Activated CD4-positive, alpha-beta T cell treated with anti-CD3 and anti-CD28 coated beads, Interleukin-2, Interleukin-6, amounts not matched to agents 100 ng/mL and 50 ng/mL, durations not matched to agents 16 hours and 8 hours (primary cell): ENCODE measurements at regions not wholly inside any gene's neighbourhood (a gene's known extent, or its start where the extent isn't known, plus 50 kb on each side); places are given as distances from the start of the nearest gene placed in this dataset.

Experiments
- DNase-seq: peaks from one replicate; pipeline ENCODE4 v3.0.0-alpha.2; 2020

DNA sequence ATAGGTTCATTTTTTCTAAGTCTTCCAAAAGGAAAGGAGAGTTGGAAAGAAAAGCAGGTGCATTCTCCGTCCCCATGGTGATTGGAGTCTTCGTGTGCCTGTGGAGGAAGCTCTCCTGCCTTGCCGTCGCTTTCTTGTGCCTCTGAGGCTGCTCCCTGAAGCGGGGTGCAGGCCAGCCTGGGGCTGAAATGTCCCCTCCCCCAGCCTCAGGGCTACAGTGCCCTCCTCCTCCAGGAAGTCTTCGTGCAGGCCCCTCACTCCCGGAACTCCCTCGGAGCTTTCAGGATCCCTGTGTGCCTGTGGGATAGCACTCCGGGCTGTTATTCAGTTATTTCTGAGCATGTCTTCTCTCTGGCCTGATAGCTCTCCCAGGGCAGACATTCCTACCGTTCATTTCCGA, 569.2 kb downstream of the VRK1 start:
- no peak for DNase-seq

DNA sequence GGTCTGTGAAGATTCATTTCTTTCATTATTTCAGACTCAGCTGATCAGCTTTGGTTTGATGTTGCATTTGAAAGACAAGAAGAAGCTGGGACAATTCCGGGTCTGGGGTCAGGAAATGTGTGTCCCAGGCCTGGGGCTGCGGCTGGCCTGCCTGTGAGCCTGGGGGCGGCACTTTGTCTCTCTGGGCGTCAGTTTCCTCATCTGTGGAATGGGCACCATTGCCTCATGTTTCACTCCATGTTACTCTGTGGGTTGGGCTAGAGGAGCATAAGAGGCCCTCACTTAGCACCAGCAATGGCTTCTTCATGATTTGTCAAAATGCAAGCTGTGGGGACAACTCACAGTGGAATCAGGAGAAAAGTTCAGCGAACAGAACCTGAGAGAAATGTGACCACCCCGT, 570.1 kb downstream of the VRK1 start:
- no peak for DNase-seq

DNA sequence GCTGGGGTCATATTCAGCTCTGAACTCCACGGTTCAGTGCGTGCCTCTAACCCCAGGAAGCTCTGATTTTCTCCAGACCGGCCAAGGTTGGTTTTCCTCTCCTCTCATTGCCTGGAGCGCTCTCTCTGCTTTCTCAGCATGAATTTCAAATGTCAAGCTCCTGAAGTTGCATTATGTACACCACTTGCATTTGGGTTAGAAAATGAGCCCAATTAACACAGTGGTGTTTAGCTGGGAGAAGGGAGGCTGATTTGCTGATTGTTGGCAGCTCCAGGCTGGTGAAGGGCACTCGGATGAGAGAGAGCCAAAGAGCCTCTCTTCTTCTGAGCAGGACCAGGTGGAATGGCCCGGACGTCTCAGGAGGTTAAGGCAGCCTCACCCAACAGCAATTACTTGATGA, 570.9 kb downstream of the VRK1 start:
- no peak for DNase-seq

DNA sequence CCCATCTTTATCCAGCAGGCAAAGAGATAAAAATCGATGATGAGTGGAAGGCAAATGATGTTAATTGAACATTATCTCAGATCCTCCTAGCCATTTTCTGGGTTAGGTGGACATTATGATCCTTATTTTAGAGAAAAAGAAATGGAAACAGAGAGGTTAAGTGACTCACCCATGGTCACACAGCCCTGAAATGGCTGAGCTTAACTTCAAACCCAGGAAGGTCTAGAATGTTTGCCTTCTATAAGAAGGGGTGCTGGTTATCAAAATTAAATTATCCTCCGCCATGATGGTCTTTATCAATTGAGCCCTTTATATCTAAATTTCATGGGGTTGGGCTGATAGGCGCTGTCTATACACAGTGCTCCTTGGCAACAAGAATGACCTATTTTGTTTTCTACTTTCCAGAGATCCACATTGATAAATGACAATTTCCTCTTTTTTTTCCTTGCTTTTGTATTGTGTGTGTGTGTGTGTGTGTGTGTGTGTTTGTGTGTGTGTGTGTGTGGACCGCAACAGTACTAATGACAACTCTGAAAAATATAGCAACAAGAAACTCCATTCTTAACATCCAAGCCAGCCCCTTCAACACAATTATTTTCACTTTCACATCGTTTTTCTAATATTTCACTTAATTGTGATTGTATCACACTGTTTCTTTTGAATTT, 571.9 kb downstream of the VRK1 start:
- no peak for DNase-seq

DNA sequence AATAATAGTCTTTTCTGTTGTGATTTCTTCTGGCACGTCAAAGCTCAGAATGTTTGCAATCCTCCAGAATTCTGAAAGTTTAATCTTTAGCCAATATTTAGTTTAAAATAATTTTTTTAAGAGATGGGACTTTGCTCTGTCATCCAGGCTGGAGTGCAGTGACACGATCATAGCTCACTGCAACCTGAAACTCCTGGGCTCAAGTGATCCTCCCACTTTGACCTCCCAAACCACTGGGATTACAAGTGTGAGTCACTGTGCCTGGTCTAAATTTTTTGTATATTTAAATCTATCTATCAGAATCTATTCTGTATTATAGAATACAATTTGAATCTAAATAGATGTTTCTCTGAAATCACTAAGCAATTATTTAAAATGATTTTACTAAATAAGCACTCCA, 572.7 kb downstream of the VRK1 start:
- DNase-seq, result no peak

DNA sequence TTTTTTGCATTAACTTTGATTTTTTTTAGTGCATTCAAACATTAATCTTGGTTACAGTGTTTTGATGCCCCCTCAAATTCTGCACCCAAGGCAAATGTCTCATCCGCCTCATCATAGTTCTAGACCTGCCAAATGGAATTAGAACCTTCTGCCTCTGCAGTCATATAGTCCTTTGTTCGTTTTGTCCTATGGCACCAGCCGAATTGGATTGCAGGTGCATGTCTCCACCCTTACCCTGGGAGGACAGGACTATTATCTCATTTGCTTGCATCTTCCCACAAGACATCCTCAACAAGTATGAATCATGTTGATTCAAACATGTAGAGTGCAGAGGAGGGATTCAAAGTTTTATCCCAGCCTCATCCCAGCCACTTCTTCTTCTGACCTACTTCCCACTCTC, 579.1 kb downstream of the VRK1 start:
- DNase-seq, result no peak

DNA sequence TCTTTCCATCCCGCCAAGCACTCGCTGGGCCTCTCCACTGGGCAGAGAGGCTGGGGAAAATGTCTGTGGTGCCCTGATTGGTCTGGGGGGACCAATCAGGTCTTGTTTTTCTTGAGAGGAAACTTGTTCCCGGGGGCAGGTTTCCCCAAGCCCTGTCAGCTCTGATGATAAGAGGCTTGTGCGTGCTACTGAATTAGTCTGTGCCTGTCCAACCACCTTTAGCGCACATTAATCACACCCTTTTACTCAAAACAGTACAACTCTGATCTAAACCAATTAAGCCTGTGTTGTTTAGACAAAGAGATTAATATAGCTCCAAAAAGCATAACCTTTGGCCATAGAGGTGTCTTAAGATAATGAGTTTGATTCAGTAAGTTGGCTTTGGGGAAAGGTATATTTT, 580.4 kb downstream of the VRK1 start:
- no peak for DNase-seq

DNA sequence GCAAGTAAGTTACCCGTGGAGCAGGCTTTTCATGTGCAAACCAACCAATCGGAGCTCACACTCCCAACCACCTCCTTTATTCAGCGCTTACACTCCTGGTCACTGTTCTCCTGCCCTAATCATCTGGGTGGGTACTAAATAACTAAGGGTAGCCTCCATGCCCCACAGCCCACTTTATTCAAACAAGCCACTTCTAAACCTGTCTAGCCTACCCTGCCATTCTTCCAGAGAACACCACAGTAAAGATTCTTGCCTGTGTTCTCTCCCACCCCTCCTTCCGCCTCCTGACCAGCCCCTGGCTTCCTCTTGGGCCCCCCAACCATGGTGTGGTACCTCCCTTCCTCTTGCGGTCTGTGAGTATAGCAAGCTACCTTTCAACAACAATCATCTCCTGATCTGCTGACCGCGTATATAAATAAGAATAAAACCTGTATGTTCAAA, 581.9 kb downstream of the VRK1 start:
- peak; percentile 23 for DNase-seq

DNA sequence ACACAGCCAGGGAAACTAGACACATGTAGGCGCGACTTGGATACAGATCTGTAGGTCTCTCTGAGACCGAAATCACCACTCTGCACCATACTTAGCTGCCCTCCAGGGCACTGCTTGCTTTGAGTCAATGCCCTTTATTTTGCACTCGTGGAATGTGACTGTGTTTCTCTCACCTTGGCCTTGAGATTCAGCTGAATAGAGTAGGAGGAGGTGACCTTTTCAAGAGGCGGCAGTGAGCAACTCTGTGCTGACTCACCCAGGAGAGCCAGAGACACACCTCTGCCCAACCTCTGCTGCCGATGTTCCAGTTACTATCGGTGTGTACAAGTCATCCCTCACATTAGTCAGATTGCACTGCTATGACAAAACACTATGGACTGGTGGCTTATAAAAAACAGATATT, 583.4 kb downstream of the VRK1 start:
- peak; percentile 59 for DNase-seq

DNA sequence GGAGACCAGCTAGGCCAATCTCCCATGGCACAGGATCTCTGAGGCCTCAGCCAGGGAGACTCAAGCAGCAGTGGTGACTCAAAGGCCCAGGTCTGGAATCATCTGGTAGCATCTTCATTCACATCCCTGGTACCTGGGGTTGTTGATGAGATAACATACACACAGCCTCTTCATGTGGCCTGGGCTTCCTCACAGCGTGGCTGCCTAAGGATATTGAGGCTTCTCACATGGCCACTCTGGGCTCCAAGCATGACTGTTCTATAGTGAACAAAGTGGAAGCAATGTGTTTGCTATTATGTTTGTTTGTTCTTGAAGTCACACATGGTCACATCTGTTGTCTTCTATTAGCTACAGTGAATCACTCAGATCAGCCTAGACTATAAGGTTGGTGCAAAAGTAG, 584.1 kb downstream of the VRK1 start:
- DNase-seq, result no peak

DNA sequence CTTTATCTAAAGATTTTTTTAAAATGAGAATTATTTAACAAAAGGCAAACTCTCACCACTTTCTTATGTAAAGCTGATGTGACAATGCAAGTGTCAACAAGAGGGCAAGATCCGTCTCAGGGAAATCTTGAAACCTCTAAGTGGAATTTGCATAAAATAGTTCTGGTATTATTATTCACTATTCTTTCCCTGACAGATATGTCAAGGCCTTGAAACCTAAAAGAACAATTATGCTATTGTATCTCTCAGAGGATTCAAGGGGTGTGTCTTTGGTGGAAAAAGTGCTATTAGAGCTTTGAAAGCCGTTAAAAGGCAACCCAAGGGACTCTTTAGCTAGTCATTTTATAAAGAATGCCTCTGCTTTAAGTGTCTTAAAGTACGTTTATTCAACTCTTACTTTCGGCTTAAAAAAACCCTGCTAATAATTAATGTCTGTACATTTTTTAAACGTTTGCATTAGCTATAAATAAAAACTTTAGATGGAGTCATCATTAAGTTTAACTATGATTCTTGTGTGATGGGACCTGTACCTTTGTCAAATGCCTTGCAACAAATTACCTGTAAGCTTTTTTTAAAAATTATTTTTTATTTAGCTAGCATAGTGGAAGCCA, 585.5 kb downstream of the VRK1 start:
- DNase-seq, result no peak

DNA sequence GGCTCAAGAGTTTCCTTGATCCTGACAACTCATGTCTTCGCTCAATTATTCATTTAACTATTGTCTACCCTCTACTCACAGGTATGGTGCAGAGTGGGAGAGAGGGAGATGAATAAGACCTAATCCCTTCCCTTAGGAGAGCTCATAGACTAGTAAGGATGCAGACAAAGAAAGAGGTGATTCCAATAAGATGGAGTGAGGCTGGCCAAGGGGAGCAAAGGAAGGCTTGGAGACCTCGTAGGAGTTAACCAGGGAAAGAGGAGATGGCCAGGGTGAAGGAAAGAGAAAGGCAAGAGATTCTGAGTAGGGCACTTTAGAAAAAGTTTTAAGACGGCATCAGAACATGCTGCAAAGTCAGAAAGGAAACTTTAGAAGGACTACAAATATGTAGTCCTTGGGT, 588.5 kb downstream of the VRK1 start:
- no peak for DNase-seq

DNA sequence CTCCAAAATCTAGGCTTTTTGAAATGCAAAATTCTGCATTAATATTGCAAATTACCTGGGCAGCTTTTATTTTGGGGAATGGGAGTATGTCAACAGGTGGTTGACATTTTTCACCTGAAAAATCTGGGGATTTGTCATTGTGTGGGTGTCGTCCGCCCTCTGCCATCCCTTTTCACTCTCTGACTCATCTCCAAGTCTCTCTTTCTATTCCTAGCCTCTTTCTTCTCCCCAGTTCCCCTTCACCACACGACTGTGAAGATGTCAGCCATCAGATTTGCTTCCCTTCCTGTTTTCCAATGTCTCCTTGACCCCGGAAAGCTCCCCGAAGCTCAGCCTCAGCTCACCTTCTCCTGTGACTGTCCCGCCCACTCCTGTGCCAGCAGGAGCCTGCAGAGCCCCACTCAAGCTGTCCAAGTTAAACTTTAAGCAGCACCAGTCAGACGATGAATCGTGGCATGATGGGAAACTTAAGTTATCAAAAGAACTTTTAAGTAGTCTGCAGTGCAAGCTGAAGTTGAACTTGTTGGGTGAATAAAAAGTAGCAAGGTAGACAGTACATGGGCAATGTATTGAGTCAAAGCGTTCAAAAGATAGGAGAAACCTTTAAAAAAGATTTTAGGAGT, 590.2 kb downstream of the VRK1 start:
- DNase-seq, result no peak

DNA sequence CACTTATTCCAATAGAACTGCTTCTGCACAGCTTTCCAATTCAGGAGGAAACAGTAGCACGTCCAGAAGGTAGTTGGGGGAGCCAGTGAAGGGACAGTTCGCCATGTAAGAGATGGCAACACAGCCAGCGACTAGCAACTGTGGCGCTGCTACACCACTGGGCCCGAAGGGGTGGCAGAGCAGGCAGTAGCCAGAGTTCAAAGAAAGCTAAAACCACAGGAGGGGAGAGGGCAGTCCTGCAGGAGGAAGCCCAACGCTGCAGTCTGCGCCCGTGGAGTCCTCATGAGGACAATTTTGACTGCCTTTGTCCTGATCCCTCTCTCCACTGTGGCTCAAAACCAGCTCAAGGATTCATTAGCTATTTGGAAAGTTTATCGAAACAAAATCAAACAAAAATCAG, 591.2 kb downstream of the VRK1 start:
- no peak for DNase-seq

DNA sequence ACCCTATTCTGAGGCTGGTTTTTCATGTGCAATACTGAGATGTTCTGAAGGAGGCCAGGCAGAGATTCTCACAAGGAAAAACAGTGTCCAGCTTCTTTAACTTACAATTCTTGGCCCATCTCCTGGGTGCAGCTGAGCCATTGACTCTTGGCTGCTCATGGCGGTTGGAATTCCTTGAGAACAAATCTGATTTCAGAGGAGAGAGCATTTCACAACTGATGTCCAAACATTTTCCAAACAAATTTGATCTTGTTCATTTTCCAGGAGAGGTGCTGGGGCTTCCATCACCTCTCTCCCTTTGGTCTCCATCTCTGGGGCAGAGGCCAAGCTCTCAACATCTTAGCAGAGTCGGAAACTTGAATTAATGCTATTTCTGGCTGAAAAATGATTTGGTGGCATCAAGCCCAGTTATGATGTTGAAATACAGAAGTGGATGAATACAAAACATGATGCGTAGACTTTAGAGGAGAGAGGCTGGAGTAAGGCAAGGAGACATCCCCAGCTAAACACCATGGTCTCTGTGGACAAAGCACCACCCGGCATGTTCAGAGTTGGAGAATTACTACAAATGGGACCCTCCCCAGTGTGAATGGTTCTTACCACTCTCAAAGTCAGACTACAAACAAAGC, 593.0 kb downstream of the VRK1 start:
- no peak for DNase-seq

DNA sequence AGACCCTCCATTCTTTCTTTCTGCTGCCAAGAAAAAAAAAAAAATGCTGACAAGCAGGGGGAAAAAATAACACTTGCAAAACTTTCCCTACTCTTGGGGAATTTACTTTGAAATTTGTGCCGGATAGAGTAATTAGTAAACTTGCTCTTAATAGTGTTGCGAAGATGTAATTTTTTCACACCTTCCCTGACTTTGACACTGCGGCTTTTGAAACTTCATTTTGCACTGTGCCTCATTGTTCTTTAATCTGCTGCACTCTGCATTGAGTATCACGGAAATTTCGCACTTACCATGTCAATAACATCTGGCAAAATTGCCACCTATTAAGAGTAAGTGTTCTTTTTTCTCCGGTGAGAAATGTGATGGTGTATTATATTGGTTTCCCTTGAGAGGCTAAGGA, 596.1 kb downstream of the VRK1 start:
- DNase-seq, result no peak

DNA sequence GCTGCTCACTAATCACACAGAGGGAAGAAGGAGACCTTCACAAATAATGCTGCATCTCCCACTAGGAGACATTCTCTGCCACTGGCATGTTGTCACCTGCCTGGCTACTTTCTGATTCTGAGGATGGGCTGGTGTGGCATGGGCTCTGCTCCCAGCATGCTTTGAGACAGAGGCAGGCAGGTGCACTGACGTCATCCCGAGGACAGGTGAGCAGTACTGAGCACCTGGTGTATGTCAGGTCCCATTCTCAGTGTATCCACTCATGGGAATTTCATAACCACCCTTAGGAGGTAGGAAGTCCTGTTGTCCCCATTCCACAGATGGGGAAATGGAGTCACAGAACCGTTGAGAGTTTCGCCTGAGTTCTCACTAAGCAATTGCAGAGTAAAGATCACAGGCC, 597.9 kb downstream of the VRK1 start:
- no peak for DNase-seq

DNA sequence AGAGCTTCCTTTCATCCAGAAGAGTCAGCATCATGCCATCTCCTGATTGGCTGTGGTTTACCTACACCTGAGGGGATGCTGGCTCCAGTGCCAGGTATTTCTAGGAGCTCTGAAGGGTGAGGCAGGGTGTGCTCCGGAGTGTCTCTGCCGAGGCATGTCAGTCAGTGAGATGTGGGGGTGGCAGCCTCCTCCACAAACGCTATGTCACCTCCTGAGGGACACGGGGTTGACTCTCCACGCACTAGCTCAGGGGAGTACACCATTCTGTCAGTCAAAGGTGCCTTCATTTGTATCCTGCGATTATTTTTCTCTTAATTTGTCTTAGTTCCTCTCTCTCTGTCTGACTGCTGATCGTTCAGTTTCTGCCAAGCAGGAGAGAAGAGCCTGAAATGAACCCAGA, 604.5 kb downstream of the VRK1 start:
- no peak for DNase-seq

DNA sequence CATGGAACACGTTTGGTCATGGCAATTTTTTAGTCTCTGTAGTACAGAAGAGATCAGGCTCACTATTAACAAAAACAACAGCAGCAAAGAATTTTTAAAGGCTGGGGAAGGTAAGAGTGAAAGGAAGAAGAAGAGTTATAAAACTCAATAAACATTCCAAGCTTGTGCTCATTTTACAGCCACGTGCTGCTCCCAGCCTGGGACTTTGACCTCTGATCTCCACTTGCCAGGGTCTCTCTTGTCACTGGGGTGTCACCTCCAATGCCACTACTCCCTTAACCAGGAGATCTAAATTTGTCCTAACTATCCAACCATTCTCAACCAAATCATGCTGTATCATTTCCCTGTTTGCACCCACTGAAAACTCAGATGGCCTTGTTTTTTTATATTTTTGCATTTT, 605.1 kb downstream of the VRK1 start:
- DNase-seq, result no peak

DNA sequence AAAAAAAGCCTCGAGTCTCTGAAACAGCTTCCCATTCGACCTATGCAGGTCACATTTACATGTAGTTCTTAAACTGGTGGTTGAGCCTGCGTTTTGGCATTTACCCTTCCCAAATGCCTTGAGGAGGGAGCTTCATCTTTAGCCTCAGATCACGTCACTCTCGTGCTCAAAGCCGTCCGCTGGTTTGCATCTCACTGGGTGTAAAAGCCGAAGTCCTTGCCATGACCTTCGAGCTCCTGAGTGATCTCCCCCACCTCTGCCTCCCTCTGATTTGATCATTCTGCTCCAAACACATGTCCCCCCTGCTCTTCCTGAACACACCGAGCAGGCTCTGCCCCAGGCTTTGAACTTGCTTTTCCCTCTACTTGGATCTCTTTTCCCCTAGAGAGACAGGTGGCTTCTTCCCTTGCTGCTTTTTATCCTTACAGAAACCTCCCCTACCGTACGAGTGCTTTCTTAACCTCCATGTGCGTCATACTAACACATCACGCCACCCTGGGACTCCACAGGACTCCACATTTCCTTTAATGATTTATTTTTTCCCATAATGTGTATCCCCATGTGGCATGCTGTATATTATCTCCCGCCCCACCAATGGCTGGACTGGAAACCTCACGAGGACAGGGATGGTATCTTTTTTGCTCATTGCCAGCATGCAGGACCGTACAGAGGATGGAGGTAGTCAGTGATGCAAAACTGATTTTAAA, 610.7 kb downstream of the VRK1 start:
- peak; percentile 24 for DNase-seq

DNA sequence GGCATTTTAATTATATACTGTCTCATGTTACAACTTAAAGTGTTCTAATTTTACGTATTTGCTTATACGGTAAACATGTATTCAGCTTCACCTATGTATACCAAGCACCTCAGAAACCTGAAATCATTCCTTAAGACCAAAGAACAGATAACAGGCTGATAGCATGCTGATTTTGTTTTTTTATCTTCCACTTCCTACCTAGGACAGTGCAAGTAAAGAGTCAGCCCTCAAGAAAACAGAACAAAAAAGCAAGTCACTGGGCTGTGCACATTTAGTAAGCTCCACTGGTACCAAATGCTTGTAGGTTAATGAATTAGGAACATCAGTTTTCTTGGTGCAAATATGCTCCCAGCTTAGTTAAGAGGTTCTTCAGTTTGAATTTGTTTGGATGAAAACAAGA, 611.3 kb downstream of the VRK1 start:
- DNase-seq, result no peak

DNA sequence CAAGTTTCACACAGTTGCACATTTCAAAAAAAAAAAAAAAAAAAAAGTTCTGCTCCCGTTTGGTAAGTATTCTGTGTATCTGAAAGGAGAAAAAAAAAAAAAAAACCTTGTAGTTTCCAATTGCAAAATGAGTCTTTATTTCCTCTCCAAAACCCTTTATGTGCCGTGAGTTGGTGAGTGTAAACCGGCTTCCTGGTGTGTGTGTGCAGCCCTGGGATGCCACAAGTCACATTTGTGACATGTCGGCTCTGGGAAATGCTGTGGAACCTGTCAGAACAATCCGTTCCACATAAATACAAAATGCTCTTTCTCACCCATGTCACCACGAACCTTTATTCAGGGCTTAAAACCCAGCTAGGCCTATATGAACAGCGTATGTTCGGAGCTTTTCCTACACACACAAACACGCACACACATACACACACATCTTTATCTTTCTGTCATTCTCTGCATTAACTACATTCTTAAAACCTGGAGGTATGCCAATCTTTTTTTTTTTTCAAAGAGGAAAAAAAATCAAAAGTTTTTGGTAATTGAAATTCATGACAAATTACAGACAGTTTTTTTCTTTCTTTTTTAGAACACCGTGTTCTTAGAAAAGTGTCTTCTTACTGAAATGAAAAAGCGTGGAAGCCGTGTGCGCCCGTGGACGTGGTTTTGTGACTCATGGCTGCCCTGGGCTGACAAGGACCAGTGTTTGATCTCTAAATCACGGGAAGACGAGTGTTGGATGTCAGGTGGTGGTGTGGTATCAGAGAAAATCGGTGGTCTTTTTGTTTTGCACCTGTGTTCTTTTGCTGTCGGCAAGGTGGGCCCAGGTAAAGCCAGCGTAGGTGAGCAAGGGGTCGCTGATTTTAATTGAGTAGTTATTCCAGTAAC, 612.0 kb downstream of the VRK1 start:
- peak; percentile 83 for DNase-seq
